Transverse colon (tissue), 3 donors: ENCODE measurements at regions not wholly inside any gene's neighbourhood (a gene's known extent, or its start where the extent isn't known, plus 50 kb on each side); places are given as distances from the start of the nearest gene placed in this dataset.

ENCODE experiments used
- POLR2A ChIP-seq: fragments of 450-650 bp; IDR thresholded peaks from one replicate; pipeline ENCODE4 v1.6.1; 2016; ENCODE audit warnings: antibody characterized with exemption, mild to moderate bottlenecking, moderate library complexity
- TF ChIP-seq, protein P1 (sequence below), 5 experiments: fragments of 200-600 bp in 3 of 5; fragments of 450-650 bp in 2 of 5; sonication (generic) in 3 of 5; IDR thresholded peaks; 1 replicate in 2 of 5; 2 replicates in 3 of 5; pipeline ENCODE4 v1.5.1; 2016 to 2017; ENCODE audit warnings: antibody characterized with exemption in 5 of 5, inconsistent platforms in 3 of 5, mild to moderate bottlenecking in 2 of 5, moderate library complexity in 1 of 5

DNA sequence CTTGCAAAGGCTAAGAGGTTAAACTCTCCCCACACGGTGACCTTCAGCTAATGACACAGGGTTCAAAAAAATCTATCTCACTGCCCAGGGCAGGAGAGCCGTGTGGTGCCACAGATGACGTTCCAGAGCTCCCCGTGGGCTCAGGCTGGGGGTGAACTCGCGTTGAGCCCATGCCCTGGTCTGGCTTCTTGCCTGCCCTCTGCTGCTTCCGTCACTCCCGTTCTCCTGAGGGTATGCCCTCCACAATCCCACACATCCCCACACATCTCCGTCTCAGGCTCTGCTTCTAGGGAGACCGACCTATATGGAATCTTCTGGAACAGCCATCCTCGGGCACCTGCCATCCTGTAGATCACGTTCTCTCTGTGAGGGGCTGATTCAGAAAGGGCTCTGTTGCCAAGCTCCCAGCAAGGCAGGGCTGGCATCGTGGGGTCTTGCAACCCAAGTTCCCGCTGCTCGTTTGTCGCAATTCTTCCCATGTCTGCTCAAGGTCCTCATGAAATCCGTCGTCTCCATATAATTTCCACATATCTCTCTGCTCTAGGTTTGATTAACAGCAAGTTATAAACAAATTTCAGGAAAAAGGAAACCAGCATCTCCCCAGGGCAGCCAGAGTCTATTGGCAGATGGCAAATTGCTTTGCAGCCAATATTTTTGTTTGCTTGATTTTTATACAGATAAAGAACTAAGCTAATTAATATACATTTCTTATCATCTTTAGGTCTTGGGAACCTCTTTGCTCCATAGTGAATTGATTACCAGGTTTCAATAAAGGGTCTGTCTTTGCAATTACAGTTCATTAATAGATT, 278.2 kb downstream of the PTPRU start:
- TF ChIP-seq, protein P1, sequence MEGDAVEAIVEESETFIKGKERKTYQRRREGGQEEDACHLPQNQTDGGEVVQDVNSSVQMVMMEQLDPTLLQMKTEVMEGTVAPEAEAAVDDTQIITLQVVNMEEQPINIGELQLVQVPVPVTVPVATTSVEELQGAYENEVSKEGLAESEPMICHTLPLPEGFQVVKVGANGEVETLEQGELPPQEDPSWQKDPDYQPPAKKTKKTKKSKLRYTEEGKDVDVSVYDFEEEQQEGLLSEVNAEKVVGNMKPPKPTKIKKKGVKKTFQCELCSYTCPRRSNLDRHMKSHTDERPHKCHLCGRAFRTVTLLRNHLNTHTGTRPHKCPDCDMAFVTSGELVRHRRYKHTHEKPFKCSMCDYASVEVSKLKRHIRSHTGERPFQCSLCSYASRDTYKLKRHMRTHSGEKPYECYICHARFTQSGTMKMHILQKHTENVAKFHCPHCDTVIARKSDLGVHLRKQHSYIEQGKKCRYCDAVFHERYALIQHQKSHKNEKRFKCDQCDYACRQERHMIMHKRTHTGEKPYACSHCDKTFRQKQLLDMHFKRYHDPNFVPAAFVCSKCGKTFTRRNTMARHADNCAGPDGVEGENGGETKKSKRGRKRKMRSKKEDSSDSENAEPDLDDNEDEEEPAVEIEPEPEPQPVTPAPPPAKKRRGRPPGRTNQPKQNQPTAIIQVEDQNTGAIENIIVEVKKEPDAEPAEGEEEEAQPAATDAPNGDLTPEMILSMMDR (IDR thresholded peaks at IDR 0.05): no peak
- no peak for TF ChIP-seq POLR2A
